Eye (tissue), 1 donor: ENCODE measurements at regions not wholly inside any gene's neighbourhood (a gene's known extent, or its start where the extent isn't known, plus 50 kb on each side); places are given as distances from the start of the nearest gene placed in this dataset.
"Not testable (repeated sequence)": the region's sequence is repeated elsewhere in the genome, so short reads cannot be mapped to it uniquely, and the experiment has no call there.

ENCODE experiments used
- DNase-seq: peaks from one replicate; pipeline ENCODE4 v3.0.0-alpha.2; 2015

GRCh38 chr13:99078017-99078771 lies 100.3 kb upstream of the DOCK9 start:
- no peak for DNase-seq

- no peak for DNase-seq
Observed at GRCh38 chr13:99080131-99080530, 102.3 kb upstream of the DOCK9 start.

- DNase-seq = no peak
Observed at GRCh38 chr13:99083981-99084380, 106.1 kb upstream of the DOCK9 start.

DNA sequence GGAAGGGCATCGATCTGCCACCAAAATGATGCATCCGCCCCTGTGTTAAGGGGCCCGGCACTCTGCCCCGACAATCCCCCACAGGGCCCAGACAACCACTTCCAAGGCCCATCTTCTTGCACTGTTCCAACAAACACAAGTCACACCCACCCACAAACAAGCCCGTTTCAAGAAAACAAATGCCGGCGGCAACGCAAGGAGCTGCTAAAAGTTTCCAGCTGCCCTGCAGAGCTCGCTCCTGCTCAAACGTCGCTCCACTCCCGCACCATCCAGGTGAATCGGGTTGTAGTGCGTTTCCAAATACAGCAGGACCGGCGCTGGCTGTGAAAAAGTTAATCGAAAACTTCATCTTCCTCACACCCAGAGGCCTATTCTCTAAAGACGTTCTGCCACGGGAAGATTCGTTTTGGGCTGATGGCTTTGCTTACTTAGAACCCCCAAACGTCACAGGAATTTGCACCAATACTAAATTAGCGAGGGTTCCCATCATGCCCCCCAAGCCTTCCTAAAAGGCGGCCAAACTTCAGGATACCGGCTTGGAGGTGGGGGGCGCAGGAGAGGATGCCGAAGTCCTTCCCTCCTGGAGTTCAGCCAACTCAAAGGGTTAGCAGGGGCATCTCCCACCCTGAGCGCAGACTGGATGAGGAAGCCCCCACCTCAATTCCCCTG lies 107.4 kb upstream of the DOCK9 start:
- peak; percentile 59 for DNase-seq

DNA sequence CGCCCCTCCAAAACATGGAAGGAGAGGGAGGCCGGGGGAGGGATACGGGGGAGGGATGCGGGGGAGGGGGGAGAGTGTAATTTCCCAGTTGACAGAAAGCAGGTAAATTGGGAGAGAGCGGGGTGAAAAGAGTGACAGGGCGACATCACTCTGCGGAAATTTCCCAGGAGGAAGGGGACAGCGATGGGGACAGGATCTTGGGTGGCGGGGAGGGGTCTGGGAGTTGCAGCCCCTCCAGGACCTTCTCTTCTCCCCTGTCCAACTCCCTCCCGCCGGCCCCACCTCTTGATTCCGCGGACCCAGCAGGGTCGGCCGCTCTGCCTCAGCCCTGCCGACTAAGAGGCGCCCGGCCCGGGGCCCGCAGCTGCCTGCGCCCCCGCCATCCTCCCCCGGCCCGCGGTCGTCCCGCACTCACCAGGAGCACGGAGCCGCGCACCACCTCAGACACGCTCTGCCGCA lies 108.0 kb upstream of the DOCK9 start:
- DNase-seq = no peak

DNA sequence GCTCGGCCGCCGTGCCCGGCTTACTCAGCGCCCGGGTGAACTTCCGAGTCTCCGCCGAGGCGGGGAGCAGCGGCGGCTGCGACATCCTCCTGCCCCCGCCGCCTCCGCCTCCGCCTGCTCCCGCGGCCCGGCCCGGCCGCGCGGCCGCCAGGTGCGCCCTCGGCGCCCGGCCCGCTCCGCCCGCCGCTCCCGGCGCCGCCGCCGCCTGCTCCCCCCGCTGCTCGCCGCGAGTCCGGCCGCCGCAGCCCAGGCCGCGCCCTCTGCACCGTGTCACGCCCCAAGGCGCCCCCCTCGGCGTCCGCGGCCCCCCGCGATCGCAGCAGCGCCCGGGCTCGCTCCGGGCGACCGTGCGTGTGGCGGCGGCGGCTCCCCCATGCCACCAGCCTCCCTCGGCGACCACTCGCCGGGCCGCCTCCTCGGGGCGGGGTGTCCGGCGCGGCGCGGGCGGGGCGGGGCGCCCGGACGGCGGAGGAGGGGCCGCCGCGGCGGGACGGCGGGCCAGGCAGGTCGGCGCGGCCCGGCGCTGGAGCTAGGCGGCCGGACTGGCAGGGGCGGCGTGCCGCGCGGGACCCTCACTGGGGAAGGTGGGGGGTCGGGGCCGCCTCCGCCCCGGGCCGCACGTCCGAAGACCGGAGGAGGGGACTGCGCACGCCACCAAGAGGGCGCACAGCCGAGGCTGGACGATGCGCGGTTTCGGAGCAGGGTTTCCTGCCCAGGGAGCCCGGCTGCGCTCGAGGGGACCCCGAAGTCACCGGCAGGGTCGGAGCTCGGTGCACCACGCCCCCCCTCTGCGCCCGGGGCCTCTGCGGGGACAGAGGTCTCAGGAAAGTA lies 108.6 kb upstream of the DOCK9 start:
- DNase-seq = peak; percentile 80

DNA sequence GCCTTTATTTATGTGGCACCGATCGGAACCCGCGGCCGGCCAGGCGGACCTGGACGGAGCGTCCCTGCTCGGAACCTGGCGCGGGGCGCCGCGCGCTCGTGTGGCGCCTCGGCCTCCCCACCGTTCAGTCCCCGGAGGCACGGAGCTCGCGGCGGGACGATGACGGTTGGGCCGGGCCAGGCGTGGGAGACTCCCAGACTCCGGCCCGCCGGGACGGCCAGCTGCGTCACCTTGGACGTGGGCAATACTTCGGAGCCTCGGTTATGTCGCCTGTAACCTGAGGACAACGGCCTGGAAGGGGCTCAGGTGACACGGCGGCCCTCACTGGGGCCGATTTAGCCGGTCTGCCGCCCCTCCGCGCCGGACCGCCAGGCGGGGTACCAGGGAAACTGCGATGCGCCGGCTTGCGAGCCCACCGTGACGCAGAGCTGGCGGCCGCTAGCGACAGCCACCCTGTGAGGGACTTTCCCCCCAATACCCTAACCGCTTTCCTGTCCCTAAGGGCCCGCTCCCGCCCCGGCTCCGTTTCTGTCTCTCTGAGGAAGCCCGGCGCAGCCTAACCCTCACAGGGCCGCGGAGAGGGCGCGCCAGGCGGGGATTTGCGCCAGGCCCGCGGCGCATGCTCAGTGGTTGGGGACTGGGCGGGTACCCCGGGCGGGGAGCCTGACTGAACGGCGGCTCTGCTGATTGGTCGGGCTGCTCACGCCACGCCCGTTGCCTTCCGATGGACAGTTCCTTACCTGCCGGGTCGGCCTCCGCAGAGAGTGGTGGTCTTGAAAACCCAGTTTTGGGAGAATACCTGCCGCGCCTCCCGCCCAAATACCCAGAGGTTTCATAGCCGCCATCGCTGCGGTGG lies 109.5 kb upstream of the DOCK9 start:
- DNase-seq = peak; percentile 97

- peak; percentile 75 for DNase-seq
Observed at GRCh38 chr13:99087954-99088491, 110.2 kb upstream of the DOCK9 start.

DNA sequence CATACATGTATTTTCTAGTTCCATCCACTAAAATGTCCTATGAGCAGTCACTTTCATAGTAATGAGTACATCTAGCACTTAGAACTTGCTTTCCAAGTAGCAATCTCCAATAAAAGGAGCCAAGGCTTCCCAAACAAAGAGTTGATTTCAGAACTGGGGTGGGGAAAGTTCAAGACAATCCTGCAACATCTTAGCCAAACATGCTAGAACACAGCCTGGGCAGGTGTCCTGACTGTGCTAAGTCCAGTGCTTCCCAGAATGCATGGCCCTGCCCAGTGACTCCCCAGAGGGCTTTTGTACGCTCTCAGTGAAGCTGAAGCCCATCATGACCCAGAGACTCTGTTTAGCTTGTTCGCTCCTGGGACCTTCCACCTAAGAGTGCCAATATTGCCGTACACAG lies 106.7 kb upstream of the UBAC2 start:
- DNase-seq = no peak

GRCh38 chr13:99101831-99102230 lies 98.8 kb upstream of the UBAC2 start:
- DNase-seq = not testable (repeated sequence)

GRCh38 chr13:99103536-99103935 lies 97.1 kb upstream of the UBAC2 start:
- DNase-seq = peak; percentile 98

DNA sequence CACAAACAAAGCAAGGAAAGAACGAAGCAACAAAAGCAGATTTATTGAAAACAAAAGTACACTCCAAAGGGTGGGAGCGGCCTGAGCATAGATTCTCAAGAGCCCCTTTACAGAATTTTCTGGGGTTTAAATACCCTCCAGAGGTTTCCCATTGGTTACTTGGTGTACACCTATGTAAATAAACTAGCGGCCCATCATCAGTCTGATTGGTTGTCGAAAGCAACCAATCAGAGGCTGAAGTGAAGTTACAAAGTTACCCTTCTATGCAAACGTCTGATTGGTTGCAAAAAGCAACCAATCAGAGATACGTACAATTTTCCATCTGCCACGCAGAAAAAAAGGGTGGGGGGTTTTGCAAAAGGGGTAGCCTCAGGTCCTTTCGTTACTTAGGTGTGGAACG lies 96.3 kb upstream of the UBAC2 start:
- no peak for DNase-seq

DNA sequence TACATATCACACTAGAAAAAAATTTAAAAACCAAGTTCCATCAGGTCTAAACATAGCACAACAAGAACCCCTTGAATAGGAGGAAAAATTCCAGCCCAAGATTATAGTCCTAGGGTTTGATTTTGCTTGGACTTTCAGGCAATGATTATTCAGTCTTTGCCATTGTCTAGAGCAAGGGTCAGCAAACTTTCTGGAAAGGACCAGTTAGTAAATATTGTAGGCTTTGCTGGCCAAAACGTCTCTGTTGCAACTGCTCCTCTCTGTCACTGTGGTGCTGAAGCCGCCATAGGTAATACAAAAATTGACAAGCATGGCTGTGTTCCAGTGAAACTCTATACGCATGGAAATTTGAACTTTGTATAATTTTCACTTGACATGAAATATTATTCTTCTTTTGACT lies 95.5 kb upstream of the UBAC2 start:
- no peak for DNase-seq

DNA sequence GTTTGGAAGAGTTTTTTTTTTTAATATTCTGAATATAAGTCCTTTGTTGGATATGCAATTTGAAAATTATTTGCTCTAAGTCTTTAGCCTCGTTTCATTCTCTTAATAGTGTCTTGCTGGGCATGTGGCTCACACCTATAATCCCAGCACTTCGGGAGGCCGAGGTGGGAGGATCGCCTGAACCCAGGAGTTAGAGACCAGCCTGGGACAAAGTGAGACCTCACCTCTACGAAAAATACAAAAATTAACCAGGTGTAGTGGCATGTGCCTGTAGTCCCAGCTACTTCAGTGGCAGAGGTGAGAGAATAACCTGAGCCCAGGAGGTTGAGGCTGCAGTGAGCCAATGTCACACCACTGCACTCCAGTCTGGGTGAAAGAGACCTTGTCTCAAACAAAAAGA lies 87.3 kb upstream of the UBAC2 start:
- DNase-seq = no peak

DNA sequence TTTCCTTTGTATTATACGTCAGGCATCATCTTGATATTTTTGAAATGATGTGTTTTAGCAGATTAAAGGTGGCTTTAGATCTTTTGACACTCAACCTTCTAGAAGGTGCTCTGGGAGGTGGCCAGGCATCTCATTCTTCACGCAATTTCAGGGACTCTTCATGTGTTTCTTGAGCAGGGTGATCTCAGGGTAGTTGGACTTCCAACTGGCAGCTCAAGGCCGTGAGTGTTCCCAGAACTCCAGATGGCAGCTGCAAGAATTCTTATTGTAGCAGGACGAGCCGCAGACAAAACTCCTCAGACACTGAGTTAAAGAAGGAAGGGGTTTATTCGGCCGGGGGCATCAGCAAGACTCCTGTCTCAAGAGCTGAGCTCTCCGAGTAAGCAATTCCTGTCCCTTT lies 82.5 kb upstream of the UBAC2 start:
- DNase-seq = no peak

DNA sequence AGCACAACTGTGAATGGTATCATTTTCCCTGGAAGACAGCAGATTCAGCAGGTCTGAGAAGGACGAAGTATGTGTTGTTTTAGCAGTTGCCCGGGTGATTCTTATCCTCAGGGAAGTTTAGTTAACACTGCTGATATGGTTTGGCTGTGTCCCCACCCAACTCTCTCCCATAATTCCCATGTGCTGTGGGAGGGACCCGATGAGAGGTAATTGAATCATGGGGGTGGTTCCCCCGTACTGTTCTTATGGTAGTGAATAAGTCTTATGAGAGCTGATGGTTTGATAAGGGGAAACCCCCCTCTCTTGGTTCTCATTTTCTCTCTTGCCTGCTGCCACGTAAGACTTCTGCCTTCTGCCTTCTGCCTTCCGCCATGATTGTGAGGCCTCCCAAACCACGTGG lies 81.0 kb upstream of the UBAC2 start:
- DNase-seq = no peak

DNA sequence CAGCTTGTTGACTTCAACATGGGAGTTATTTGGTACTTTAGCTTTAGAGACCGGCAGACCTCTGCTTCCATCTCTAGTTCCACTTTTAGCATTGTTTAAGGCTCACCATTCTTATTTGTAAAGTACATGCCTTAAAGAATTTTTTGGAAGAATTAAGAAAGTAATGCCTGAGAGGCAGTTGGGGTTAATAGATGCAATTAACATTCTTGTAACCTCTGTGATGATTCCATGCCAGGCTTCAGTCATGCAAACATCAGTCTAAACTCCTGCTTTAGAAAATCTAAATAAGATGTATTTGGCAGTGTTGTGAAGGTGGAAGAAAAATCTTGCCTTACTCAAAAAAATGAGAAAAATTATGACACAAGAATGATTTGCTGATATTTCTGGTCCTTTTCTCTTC lies 79.9 kb upstream of the UBAC2 start:
- no peak for DNase-seq

- DNase-seq = no peak
Observed at GRCh38 chr13:99122171-99122570, 78.5 kb upstream of the UBAC2 start.

DNA sequence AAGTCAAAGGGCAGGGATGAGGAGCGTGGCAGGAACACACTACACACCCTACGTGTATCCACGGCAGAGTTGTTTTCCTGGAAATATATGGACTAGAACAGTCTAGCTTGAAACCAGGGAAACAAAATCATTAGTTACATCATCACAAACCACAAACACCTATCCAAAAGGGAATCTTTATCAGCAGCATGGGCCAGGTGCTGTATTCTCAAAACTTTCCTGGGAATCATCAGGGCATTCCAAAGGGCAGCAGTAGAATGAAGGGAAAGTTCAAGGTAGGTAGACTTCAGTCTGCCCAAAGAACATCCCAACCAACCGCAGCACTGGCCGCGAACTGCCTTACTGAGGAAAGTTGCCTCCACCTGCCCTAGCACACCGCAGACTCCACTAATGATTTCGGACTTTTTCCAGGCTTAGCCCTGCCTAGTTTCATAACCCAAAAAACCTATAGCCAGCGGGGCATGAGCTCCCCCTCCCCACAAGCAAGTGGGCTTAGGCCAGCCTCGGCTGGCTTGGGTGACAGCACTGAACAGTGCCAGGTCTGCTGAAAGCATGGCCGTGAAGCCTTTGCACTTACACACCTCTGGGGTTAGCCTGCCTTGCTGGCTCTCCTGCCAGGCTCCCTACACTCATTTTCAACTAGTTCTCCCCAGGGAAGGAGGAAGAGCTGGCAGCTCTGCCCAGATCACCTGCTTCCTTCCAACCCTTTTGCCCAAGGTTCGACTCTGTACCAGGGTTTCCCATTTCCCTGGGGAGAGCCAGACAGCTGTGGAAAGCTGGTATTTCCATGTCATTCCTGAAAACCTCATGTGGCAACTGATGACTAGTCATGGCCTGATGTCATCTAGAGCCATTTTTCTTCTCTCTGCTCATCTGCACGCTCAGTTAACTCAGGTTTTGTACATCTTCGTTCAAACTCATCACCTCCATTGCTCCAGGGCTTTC lies 77.3 kb upstream of the UBAC2 start:
- DNase-seq = no peak

DNA sequence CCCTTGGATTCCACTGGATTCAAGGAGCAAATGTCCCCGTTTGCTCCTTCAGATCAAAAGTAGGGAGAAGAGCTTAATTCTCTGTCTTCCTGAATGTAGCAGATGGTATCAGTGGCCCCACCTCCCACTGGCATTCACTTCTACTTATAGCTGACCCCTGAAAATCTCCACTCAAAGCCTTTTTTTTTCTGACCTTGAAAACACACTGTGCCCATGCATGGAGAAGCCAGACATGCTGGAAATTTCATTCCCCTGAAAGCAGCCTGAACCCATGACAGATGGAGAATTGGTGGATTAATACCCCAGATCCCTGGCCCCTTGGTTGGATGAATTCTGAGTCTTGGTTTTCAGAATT lies 76.6 kb upstream of the UBAC2 start:
- no peak for DNase-seq

GRCh38 chr13:99124794-99125316 lies 75.8 kb upstream of the UBAC2 start:
- DNase-seq = peak; percentile 39
